ENCODE measurements at regions not wholly inside any gene's neighbourhood (a gene's known extent, or its start where the extent isn't known, plus 50 kb on each side); places are given as distances from the start of the nearest gene placed in this dataset.

GRCh38 chr4:181950372-181951127 is 292.7 kb upstream of the TENM3 start:
- TF ChIP-seq CTCF (IDR thresholded peaks at IDR 0.05) (no peak), POLR2A (IDR thresholded peaks at IDR 0.05) (no peak)
